ENCODE measurements at regions not wholly inside any gene's neighbourhood (a gene's known extent, or its start where the extent isn't known, plus 50 kb on each side); places are given as distances from the start of the nearest gene placed in this dataset.

DNA sequence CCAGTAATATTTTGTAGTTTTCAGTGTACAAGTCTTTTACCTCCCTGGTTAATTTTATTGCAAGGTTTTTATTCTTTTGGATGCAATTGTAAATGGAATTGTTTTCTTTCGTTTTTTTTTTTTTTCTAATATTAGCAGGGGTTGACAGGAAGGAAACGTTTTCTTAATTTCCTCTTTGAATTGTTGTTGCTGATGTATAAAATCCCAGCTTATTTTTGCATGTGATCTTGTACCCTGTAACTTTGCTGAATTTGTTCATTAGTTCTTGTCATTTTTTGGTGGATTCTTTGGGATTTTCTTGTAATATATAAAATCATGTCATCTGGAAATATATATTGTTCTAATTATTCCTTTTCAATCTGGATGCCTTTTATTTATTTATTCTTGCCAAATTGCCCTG, 65.0 kb upstream of the ANKH start:
- no peak for TF ChIP-seq EGR1 (IDR thresholded peaks at IDR 0.05)
- no peak for TF ChIP-seq EP300 (IDR thresholded peaks at IDR 0.05; ENCODE audit: borderline replicate concordance)
- TF ChIP-seq CEBPB (IDR thresholded peaks at IDR 0.05), result no peak
- TF ChIP-seq RAD21 (IDR thresholded peaks at IDR 0.05; ENCODE audit: low read depth), result no peak
- no peak for TF ChIP-seq YY1 (IDR thresholded peaks at IDR 0.05; ENCODE audit: low read depth)
- no peak for TF ChIP-seq CREB1 (IDR thresholded peaks at IDR 0.05; ENCODE audit: low read depth)
- no peak for TF ChIP-seq TAF1 (IDR thresholded peaks at IDR 0.05; ENCODE audit: low read depth)
- no peak for TF ChIP-seq TCF12 (IDR thresholded peaks at IDR 0.05; ENCODE audit: low read depth)

Measured in Ishikawa (cell line).